Panc1 (cell line): ENCODE measurements at regions not wholly inside any gene's neighbourhood (a gene's known extent, or its start where the extent isn't known, plus 50 kb on each side); places are given as distances from the start of the nearest gene placed in this dataset.
"Not testable (repeated sequence)": the region's sequence is repeated elsewhere in the genome, so short reads cannot be mapped to it uniquely, and the experiment has no call there.

Experiments used
- CTCF ChIP-seq: fragments of 450-650 bp; IDR thresholded peaks from 2 replicates; pipeline ENCODE4 v1.5.1; 2017; ENCODE audit warnings: mild to moderate bottlenecking
- POLR2AphosphoS5 ChIP-seq: IDR thresholded peaks from 2 replicates; pipeline ENCODE4 v1.6.1; 2012; ENCODE audit warnings: mild to moderate bottlenecking, low read depth, low read length, moderate library complexity
- REST ChIP-seq, 2 experiments: IDR thresholded peaks; 2 replicates each; pipeline ENCODE4 v1.6.1; 2011 to 2012; ENCODE audit warnings: low read depth in 2 of 2, control low read depth in 1 of 2, low read length in 1 of 2, mild to moderate bottlenecking in 1 of 2, moderate library complexity in 1 of 2; ENCODE audit not compliant: insufficient read depth in 1 of 2
- SIN3A ChIP-seq: IDR thresholded peaks from 2 replicates; pipeline ENCODE4 v1.6.1; 2012; ENCODE audit warnings: low read depth, mild to moderate bottlenecking, low read length, moderate library complexity, borderline replicate concordance; ENCODE audit not compliant: insufficient read depth
- TCF7L2 ChIP-seq: IDR thresholded peaks from 2 replicates; pipeline ENCODE4 v1.6.1; 2011; ENCODE audit warnings: mild to moderate bottlenecking, low read depth, low read length, inconsistent platforms

- TF ChIP-seq CTCF; TCF7L2; REST (IDR thresholded peaks at IDR 0.05; ENCODE audit: insufficient read depth in 1 of 2, low read depth in 2 of 2, low read length in 1 of 2); POLR2AphosphoS5; SIN3A: not testable (repeated sequence)
Measured at GRCh38 chr17:27104605-27105221, 189.2 kb upstream of the WSB1 start.
